ENCODE measurements at regions not wholly inside any gene's neighbourhood (a gene's known extent, or its start where the extent isn't known, plus 50 kb on each side); places are given as distances from the start of the nearest gene placed in this dataset.

- TF ChIP-seq CTCF (IDR thresholded peaks at IDR 0.05) (no peak), POLR2A (IDR thresholded peaks at IDR 0.05) (no peak)
Measured at GRCh38 chr22:48561676-48562075, 1266.0 kb downstream of the BRD1 start.

All from heart left ventricle (tissue), 13 donors.